HEK293T (cell line): ENCODE measurements at regions not wholly inside any gene's neighbourhood (a gene's known extent, or its start where the extent isn't known, plus 50 kb on each side); places are given as distances from the start of the nearest gene placed in this dataset.

Experiments
- ARNT ChIP-seq: fragments of 450-650 bp; IDR thresholded peaks from 2 replicates; pipeline ENCODE4 v1.6.1; 2017; ENCODE audit warnings: mild to moderate bottlenecking
- BHLHE40 ChIP-seq: fragments of 450-650 bp; IDR thresholded peaks from 2 replicates; pipeline ENCODE4 v1.6.1; 2016; ENCODE audit warnings: mild to moderate bottlenecking, moderate library complexity, borderline replicate concordance
- ELF4 ChIP-seq: fragments of 450-650 bp; IDR thresholded peaks from 2 replicates; pipeline ENCODE4 v1.6.1; 2017; ENCODE audit warnings: antibody characterized with exemption
- HDGF ChIP-seq: fragments of 450-650 bp; IDR thresholded peaks from 2 replicates; pipeline ENCODE4 v1.6.1; 2017; ENCODE audit warnings: antibody characterized with exemption, borderline replicate concordance
- PKNOX1 ChIP-seq: fragments of 450-650 bp; IDR thresholded peaks from 2 replicates; pipeline ENCODE4 v1.6.1; 2016
- SP1 ChIP-seq: fragments of 450-650 bp; IDR thresholded peaks from 2 replicates; pipeline ENCODE4 v1.6.1; 2017
- SUZ12 ChIP-seq: fragments of 450-650 bp; IDR thresholded peaks from 2 replicates; pipeline ENCODE4 v1.6.1; 2016; ENCODE audit warnings: mild to moderate bottlenecking
- TARDBP ChIP-seq: fragments of 450-650 bp; IDR thresholded peaks from 2 replicates; pipeline ENCODE4 v1.6.1; 2016

- TF ChIP-seq ELF4: no peak
- TF ChIP-seq SUZ12: no peak
- TF ChIP-seq TARDBP: no peak
- TF ChIP-seq SP1: no peak
- TF ChIP-seq ARNT: no peak
- no peak for TF ChIP-seq HDGF
- no peak for TF ChIP-seq BHLHE40
- no peak for TF ChIP-seq PKNOX1
Measured at GRCh38 chr20:39936401-39936800, 752.6 kb downstream of the MAFB start.
